Right lobe of liver (tissue), 6 donors: ENCODE measurements at regions not wholly inside any gene's neighbourhood (a gene's known extent, or its start where the extent isn't known, plus 50 kb on each side); places are given as distances from the start of the nearest gene placed in this dataset.

Experiments used
- ATAC-seq, 4 donors: fragments of 200-7000 bp; cut with Tn5 transposase; one replicate each; pipeline ENCODE4 v1.9.1; 2020; ENCODE audit warnings: mild to moderate bottlenecking in 4 of 4, moderate library complexity in 4 of 4
- DNase-seq, 3 donors: peaks; one replicate each; pipeline ENCODE4 v3.0.0-alpha.2; 2020
- H3K27ac ChIP-seq, 3 donors: fragments of 200-600 bp; one replicate each; pipeline ENCODE4 v1.8.0; 2022
- H3K27me3 ChIP-seq, 2 donors: fragments of 200-600 bp; one replicate each; pipeline ENCODE4 v1.8.0; 2022
- H3K36me3 ChIP-seq, 4 donors: fragments of 200-600 bp; sonication (generic) in 1 of 4; one replicate each; pipeline versions ENCODE4 v1.5.1 to v1.8.0; 2017 to 2022; ENCODE audit warnings: control low read depth in 1 of 4
- H3K4me1 ChIP-seq, 4 donors: fragments of 200-600 bp; sonication (generic) in 1 of 4; one replicate each; pipeline versions ENCODE4 v1.5.1 to v1.8.0; 2017 to 2022; ENCODE audit warnings: control low read depth in 1 of 4
- H3K4me3 ChIP-seq, 3 donors: fragments of 200-600 bp; one replicate each; pipeline ENCODE4 v1.8.0; 2022
- H3K9me3 ChIP-seq, 4 donors: fragments of 200-600 bp; sonication (generic) in 1 of 4; one replicate each; pipeline versions ENCODE4 v1.5.1 to v1.8.0; 2017 to 2022; ENCODE audit warnings: control low read depth in 1 of 4
- CTCF ChIP-seq, 4 donors: fragments of 200-600 bp in 3 of 4; fragments of 450-650 bp in 1 of 4; IDR thresholded peaks; one replicate each; pipeline versions ENCODE4 v1.5.1 to v1.8.0; 2016 to 2022; ENCODE audit warnings: antibody characterized with exemption in 4 of 4, mild to moderate bottlenecking in 2 of 4
- POLR2A ChIP-seq: fragments of 450-650 bp; IDR thresholded peaks from one replicate; pipeline ENCODE4 v1.6.1; 2017; ENCODE audit warnings: antibody characterized with exemption, mild to moderate bottlenecking
- WGBS: methylation state at CpG from one replicate; pipeline ENCODE4 v1.1.6; 2018; ENCODE audit warnings: low coverage, low lambda C conversion rate; ENCODE audit not compliant: insufficient coverage; ENCODE audit errors: missing lambda C conversion rate; 5-methylcytosine and 5-hydroxymethylcytosine counted together
- intact Hi-C, 2 donors: fragments of 100-400 bp; cut with DNase I; formaldehyde crosslinking; loops; one replicate each; pipeline versions ENCODE4 v1.11.2 to v1.14.1; 2022
- donor health status: DM: no; HTN: yes; CAD: no.
- donor health status: DM: no; HTN: no; CAD: no.
- donor health status: DM: no; HTN: no; CAD: no.
- donor health status: DM: no; HTN: yes; CAD: no.
- donor health status: DM: no; HTN: yes; CAD: no.

GRCh38 chr2:16397681-16398475 lies 267.8 kb downstream of the CYRIA start:
- Histone ChIP-seq H3K27me3 (no peaks in the 10 kb centered on the region), H3K27ac (no peak overlapping the region), H3K36me3 (no peaks in the 10 kb centered on the region), H3K9me3 (no peaks in the 10 kb centered on the region), H3K4me3 (no peak overlapping the region), H3K4me1 (no peaks in the 10 kb centered on the region)
- intact Hi-C loops = no loop called here
- WGBS = 55% methylated on average over 2 of the region's 6 CpGs
- ATAC-seq = no peak
- no peak for DNase-seq
- TF ChIP-seq POLR2A (no peak), CTCF (IDR thresholded peaks at IDR 0.05) (no peak)

DNA sequence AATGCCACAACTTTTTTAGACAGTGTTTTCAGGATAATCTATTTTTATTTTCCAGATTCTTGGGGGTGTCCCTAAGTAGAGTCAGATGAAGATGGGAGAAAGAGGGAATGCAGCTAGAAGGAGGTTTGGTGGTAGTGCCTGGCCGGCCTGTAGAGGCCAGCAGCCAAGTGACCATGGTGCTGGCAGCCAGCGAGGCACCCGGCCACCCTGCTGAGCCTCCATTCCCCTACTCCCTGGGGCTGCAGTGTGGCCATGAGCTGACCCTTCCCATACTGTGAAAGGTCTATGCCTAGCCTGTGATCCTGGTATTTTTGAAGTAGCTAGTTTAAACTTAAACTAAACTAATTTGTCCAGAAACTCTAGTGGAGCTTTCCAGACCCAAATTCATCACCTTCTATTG lies 268.6 kb downstream of the CYRIA start:
- intact Hi-C loops = no loop called here
- Histone ChIP-seq H3K4me3 (no peak overlapping the region), H3K27me3 (no peaks in the 10 kb centered on the region), H3K4me1 (no peaks in the 10 kb centered on the region), H3K9me3 (no peaks in the 10 kb centered on the region), H3K36me3 (no peaks in the 10 kb centered on the region), H3K27ac (no peak overlapping the region)
- DNase-seq (no peak), ATAC-seq (no peak)
- WGBS = 83% methylated on average over 1 of the region's 3 CpGs
- TF ChIP-seq POLR2A (no peak), CTCF (IDR thresholded peaks at IDR 0.05) (no peak)

DNA sequence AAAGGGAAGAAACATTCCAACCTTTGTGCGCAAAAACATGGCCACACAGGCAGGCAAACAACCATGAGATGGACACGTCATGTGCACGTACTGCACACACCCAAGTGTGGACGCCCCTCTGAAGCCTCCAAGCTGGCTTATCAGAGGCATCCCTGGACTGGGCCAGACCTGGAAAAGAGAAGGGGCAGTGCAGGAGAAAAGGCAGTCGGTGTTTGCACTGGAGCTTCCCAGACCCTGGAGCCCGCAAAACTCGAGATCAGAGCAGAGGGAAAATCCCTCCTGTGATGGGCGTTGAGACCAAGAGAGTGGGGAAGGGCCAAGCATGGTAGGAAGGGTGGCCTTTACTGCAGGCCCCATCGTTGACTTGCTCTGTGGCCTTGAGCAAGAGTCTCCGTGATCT lies 269.5 kb downstream of the CYRIA start:
- H3K4me3 ChIP-seq = no peak overlapping the region
- H3K27me3 ChIP-seq = no peaks in the 10 kb centered on the region
- ATAC-seq (no peak), DNase-seq (no peak)
- 78% methylated on average over 8 of the region's 10 CpGs for WGBS
- H3K9me3 ChIP-seq = no peaks in the 10 kb centered on the region
- intact Hi-C loops = no loop called here
- no peak overlapping the region for H3K27ac ChIP-seq
- TF ChIP-seq POLR2A = no peak
- TF ChIP-seq CTCF (IDR thresholded peaks at IDR 0.05) = no peak
- no peaks in the 10 kb centered on the region for H3K36me3 ChIP-seq
- H3K4me1 ChIP-seq = no peaks in the 10 kb centered on the region

GRCh38 chr2:16395601-16396000 lies 270.0 kb downstream of the CYRIA start:
- WGBS = 83% methylated on average over 1 of the region's 1 CpG
- no peaks in the 10 kb centered on the region for H3K4me1 ChIP-seq
- no peak for DNase-seq
- TF ChIP-seq POLR2A = no peak
- no peak for TF ChIP-seq CTCF (IDR thresholded peaks at IDR 0.05)
- no peaks in the 10 kb centered on the region for H3K27me3 ChIP-seq
- H3K27ac ChIP-seq = no peak overlapping the region
- no peaks in the 10 kb centered on the region for H3K36me3 ChIP-seq
- H3K4me3 ChIP-seq = no peak overlapping the region
- intact Hi-C loops = no loop called here
- ATAC-seq = no peak
- H3K9me3 ChIP-seq = no peaks in the 10 kb centered on the region
